ENCODE measurements at regions not wholly inside any gene's neighbourhood (a gene's known extent, or its start where the extent isn't known, plus 50 kb on each side); places are given as distances from the start of the nearest gene placed in this dataset.

DNA sequence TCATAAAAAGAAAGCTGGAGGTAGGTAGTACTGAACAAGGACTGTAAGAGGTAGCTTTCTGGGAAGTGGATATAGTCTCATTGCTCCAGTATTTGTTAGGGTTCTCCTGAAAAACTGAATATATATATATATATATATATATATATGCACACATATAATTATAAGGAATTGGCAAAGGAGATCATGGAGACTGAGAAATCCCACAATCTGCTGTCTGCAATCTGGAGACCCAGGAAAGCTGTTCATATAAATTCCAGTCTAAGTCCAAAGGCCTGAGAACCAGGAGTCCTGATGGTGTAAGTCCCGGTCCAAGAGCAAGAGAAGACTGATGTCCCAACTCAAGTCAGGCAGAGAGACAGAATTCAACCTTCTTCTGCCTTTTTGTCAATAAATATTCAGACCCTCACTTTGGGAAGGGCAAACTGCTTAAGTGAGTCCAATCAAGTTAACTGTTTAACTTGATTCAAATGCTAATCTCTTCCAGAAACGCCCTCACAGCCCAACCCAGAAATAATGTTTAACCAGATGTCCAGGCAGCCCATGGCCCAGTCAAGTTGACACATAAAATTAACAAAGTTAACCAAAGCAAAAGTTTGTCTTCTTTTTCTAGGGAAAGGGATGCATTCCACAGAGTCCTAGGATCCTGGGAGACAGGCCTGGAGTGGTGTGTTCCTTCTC is 225.3 kb upstream of the KAZN start:
- H3K27me3 Mint-ChIP-seq, result peaks cover 3 to 11% of the 10 kb centered on the region in 2 donors
- Histone ChIP-seq H3K27ac (ENCODE audit: low read length) (no peak overlapping the region), H3K27me3 (replicated peaks in 1 of 2; ENCODE audit: control insufficient read depth in 2 of 2, extremely low read depth in 1 of 2, insufficient read depth in 2 of 2, low read length in 1 of 2) (peaks cover 2 to 4% of the 10 kb centered on the region in 2 experiments), H3K36me3 (ENCODE audit: control insufficient read depth in 2 of 2, extremely low read depth in 1 of 2, insufficient read depth in 1 of 2, low read length in 1 of 2) (no peaks in the 10 kb centered on the region), H3K4me3 (ENCODE audit: control insufficient read depth in 1 of 2, extremely low read depth in 1 of 2, low read length in 1 of 2) (no peak overlapping the region), H3K9me3 (no peaks in the 10 kb centered on the region), H3K4me1 (ENCODE audit: control insufficient read depth in 1 of 2, extremely low read depth in 1 of 2, insufficient read depth in 2 of 2, low read length in 2 of 2) (no peaks in the 10 kb centered on the region)
- H3K27ac Mint-ChIP-seq, result no peak overlapping the region
- DNase-seq, result no peak
- POLR2A ChIA-PET, result no interaction called here
- H3K36me3 Mint-ChIP-seq, result no peaks in the 10 kb centered on the region
- CTCF ChIA-PET, result no interaction called here
- H3K4me3 Mint-ChIP-seq, result no peak overlapping the region
- peaks cover 0 to 5% (median 3%) of the 10 kb centered on the region in 3 donors for H3K9me3 Mint-ChIP-seq
- no peaks in the 10 kb centered on the region for H3K4me1 Mint-ChIP-seq
- no peak for ATAC-seq (replicated peaks in 1 of 4)
- WGBS (ENCODE audit: insufficient coverage), result 80% methylated on average over 1 of the region's 2 CpGs

- no peaks in the 10 kb centered on the region for H3K4me1 Mint-ChIP-seq
- H3K4me1 ChIP-seq (ENCODE audit: control insufficient read depth in 1 of 2, extremely low read depth in 1 of 2, insufficient read depth in 2 of 2, low read length in 2 of 2), result no peaks in the 10 kb centered on the region
- no peaks in the 10 kb centered on the region for H3K36me3 ChIP-seq (ENCODE audit: control insufficient read depth in 2 of 2, extremely low read depth in 1 of 2, insufficient read depth in 1 of 2, low read length in 1 of 2)
- ATAC-seq (replicated peaks in 1 of 4), result no peak
- peaks cover 0 to 2% of the 10 kb centered on the region in 2 experiments for H3K27me3 ChIP-seq (replicated peaks in 1 of 2; ENCODE audit: control insufficient read depth in 2 of 2, extremely low read depth in 1 of 2, insufficient read depth in 2 of 2, low read length in 1 of 2)
- CTCF ChIA-PET, result no interaction called here
- no peak overlapping the region for H3K27ac Mint-ChIP-seq
- no peak for DNase-seq
- no peak overlapping the region for H3K27ac ChIP-seq (ENCODE audit: low read length)
- H3K4me3 ChIP-seq (ENCODE audit: control insufficient read depth in 1 of 2, extremely low read depth in 1 of 2, low read length in 1 of 2), result no peak overlapping the region
- POLR2A ChIA-PET, result no interaction called here
- peaks cover 0 to 4% of the 10 kb centered on the region in 2 donors for H3K27me3 Mint-ChIP-seq
- peaks cover 10 to 18% (median 13%) of the 10 kb centered on the region in 3 donors for H3K9me3 Mint-ChIP-seq
- whole genome bisulfite sequencing (ENCODE audit: insufficient coverage), result 100% methylated on average over 3 of the region's 5 CpGs
- H3K36me3 Mint-ChIP-seq, result no peaks in the 10 kb centered on the region
- H3K9me3 ChIP-seq, result no peaks in the 10 kb centered on the region
- no peak overlapping the region for H3K4me3 Mint-ChIP-seq
Observed at GRCh38 chr1:14375226-14375625, 223.3 kb upstream of the KAZN start.

DNA sequence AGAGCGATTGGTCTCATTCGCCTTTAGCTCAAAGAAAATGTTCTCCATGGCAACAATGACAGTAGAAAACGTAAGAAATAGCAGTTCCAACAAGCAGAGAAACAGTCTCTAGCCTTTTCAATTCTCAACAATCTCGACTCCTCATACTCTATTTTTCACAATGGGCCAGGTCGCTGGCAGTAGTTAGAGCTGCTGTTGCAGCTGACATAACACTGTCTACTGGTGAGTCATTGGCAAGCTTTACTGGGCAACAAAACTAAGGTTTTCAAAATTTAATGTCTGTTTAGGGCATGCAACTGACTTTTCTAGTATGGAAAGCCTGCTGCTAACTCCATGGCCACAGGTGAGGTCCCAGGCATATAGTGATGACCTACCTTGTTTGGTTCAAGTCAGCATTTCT is 221.1 kb upstream of the KAZN start:
- 71% methylated on average over 5 of the region's 5 CpGs for WGBS (ENCODE audit: insufficient coverage)
- H3K9me3 Mint-ChIP-seq, result peaks cover 26 to 35% (median 29%) of the 10 kb centered on the region in 3 donors
- H3K27ac Mint-ChIP-seq, result no peak overlapping the region
- Histone ChIP-seq H3K4me3 (ENCODE audit: control insufficient read depth in 1 of 2, extremely low read depth in 1 of 2, low read length in 1 of 2) (no peak overlapping the region), H3K36me3 (ENCODE audit: control insufficient read depth in 2 of 2, extremely low read depth in 1 of 2, insufficient read depth in 1 of 2, low read length in 1 of 2) (no peaks in the 10 kb centered on the region), H3K9me3 (no peaks in the 10 kb centered on the region), H3K4me1 (ENCODE audit: control insufficient read depth in 1 of 2, extremely low read depth in 1 of 2, insufficient read depth in 2 of 2, low read length in 2 of 2) (no peaks in the 10 kb centered on the region), H3K27me3 (replicated peaks in 1 of 2; ENCODE audit: control insufficient read depth in 2 of 2, extremely low read depth in 1 of 2, insufficient read depth in 2 of 2, low read length in 1 of 2) (no peaks in the 10 kb centered on the region), H3K27ac (ENCODE audit: low read length) (no peak overlapping the region)
- H3K36me3 Mint-ChIP-seq, result no peaks in the 10 kb centered on the region
- CTCF ChIA-PET, result no interaction called here
- POLR2A ChIA-PET, result no interaction called here
- ATAC-seq (replicated peaks in 1 of 4) (no peak), DNase-seq (no peak)
- no peak overlapping the region for H3K4me3 Mint-ChIP-seq
- no peaks in the 10 kb centered on the region for H3K27me3 Mint-ChIP-seq
- H3K4me1 Mint-ChIP-seq, result no peaks in the 10 kb centered on the region

- no peaks in the 10 kb centered on the region for H3K36me3 ChIP-seq (ENCODE audit: control insufficient read depth in 2 of 2, extremely low read depth in 1 of 2, insufficient read depth in 1 of 2, low read length in 1 of 2)
- H3K9me3 ChIP-seq, result no peaks in the 10 kb centered on the region
- H3K27ac ChIP-seq (ENCODE audit: low read length), result no peak overlapping the region
- Mint-ChIP-seq H3K4me1 (no peaks in the 10 kb centered on the region), H3K36me3 (no peaks in the 10 kb centered on the region), H3K4me3 (no peak overlapping the region), H3K9me3 (peaks cover 26 to 35% (median 31%) of the 10 kb centered on the region in 3 donors), H3K27ac (no peak overlapping the region), H3K27me3 (peaks cover 0 to under 1% of the 10 kb centered on the region in 2 donors)
- no peak overlapping the region for H3K4me3 ChIP-seq (ENCODE audit: control insufficient read depth in 1 of 2, extremely low read depth in 1 of 2, low read length in 1 of 2)
- POLR2A ChIA-PET, result no interaction called here
- DNase-seq, result no peak
- no peaks in the 10 kb centered on the region for H3K4me1 ChIP-seq (ENCODE audit: control insufficient read depth in 1 of 2, extremely low read depth in 1 of 2, insufficient read depth in 2 of 2, low read length in 2 of 2)
- CTCF ChIA-PET, result no interaction called here
- no CpG with 5 or more reads among the region's 1 CpG for WGBS (ENCODE audit: insufficient coverage)
- no peaks in the 10 kb centered on the region for H3K27me3 ChIP-seq (replicated peaks in 1 of 2; ENCODE audit: control insufficient read depth in 2 of 2, extremely low read depth in 1 of 2, insufficient read depth in 2 of 2, low read length in 1 of 2)
- ATAC-seq (replicated peaks in 1 of 4), result no peak
Observed at GRCh38 chr1:14380408-14380807, 218.1 kb upstream of the KAZN start.

DNA sequence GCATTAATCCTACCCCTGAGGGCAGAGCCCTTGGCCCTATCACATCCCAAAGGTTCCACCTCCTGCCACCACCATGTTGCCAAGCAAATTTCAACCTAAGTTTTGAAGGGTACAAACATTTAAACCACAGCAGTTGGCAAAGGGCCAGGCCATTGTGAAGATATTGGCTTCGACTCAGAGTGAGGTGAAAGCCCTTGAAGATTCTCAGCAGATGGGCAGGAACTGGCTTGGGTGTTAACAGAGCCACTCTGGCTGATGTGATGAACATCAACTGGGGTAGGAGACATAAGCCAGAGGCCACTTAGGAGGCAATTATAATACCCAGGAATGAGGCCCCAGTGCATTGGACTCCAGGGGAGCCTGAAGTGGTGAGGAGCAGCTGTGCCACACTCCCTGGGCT is 207.7 kb upstream of the KAZN start:
- Mint-ChIP-seq H3K4me1 (no peaks in the 10 kb centered on the region), H3K27ac (no peak overlapping the region), H3K4me3 (no peak overlapping the region), H3K9me3 (peaks cover 3 to 11% (median 6%) of the 10 kb centered on the region in 3 donors), H3K36me3 (no peaks in the 10 kb centered on the region), H3K27me3 (peaks cover 13% of the 10 kb centered on the region in 2 donors)
- POLR2A ChIA-PET, result no interaction called here
- no peak overlapping the region for H3K27ac ChIP-seq (ENCODE audit: low read length)
- no peaks in the 10 kb centered on the region for H3K9me3 ChIP-seq
- 20% methylated on average over 1 of the region's 1 CpG for WGBS (ENCODE audit: insufficient coverage)
- H3K27me3 ChIP-seq (replicated peaks in 1 of 2; ENCODE audit: control insufficient read depth in 2 of 2, extremely low read depth in 1 of 2, insufficient read depth in 2 of 2, low read length in 1 of 2), result peaks cover 0 to 3% of the 10 kb centered on the region in 2 experiments
- no peaks in the 10 kb centered on the region for H3K4me1 ChIP-seq (ENCODE audit: control insufficient read depth in 1 of 2, extremely low read depth in 1 of 2, insufficient read depth in 2 of 2, low read length in 2 of 2)
- H3K36me3 ChIP-seq (ENCODE audit: control insufficient read depth in 2 of 2, extremely low read depth in 1 of 2, insufficient read depth in 1 of 2, low read length in 1 of 2), result no peaks in the 10 kb centered on the region
- H3K4me3 ChIP-seq (ENCODE audit: control insufficient read depth in 1 of 2, extremely low read depth in 1 of 2, low read length in 1 of 2), result no peak overlapping the region
- CTCF ChIA-PET, result no interaction called here
- DNase-seq, result no peak
- no peak for ATAC-seq (replicated peaks in 1 of 4)

GRCh38 chr1:14392161-14392858 is 206.2 kb upstream of the KAZN start:
- Histone ChIP-seq H3K27ac (ENCODE audit: low read length) (no peak overlapping the region), H3K4me3 (ENCODE audit: control insufficient read depth in 1 of 2, extremely low read depth in 1 of 2, low read length in 1 of 2) (no peak overlapping the region), H3K4me1 (ENCODE audit: control insufficient read depth in 1 of 2, extremely low read depth in 1 of 2, insufficient read depth in 2 of 2, low read length in 2 of 2) (no peaks in the 10 kb centered on the region), H3K27me3 (replicated peaks in 1 of 2; ENCODE audit: control insufficient read depth in 2 of 2, extremely low read depth in 1 of 2, insufficient read depth in 2 of 2, low read length in 1 of 2) (peaks cover 0 to 3% of the 10 kb centered on the region in 2 experiments), H3K36me3 (ENCODE audit: control insufficient read depth in 2 of 2, extremely low read depth in 1 of 2, insufficient read depth in 1 of 2, low read length in 1 of 2) (no peaks in the 10 kb centered on the region), H3K9me3 (no peaks in the 10 kb centered on the region)
- no peak overlapping the region for H3K4me3 Mint-ChIP-seq
- H3K9me3 Mint-ChIP-seq, result peaks cover 3 to 11% (median 6%) of the 10 kb centered on the region in 3 donors
- no peak for ATAC-seq (replicated peaks in 1 of 4)
- WGBS (ENCODE audit: insufficient coverage), result 61% methylated on average over 3 of the region's 12 CpGs
- H3K4me1 Mint-ChIP-seq, result no peaks in the 10 kb centered on the region
- no peaks in the 10 kb centered on the region for H3K36me3 Mint-ChIP-seq
- ChIA-PET POLR2A (no interaction called here), CTCF (no interaction called here)
- DNase-seq, result no peak
- peaks cover 13% of the 10 kb centered on the region in 2 donors for H3K27me3 Mint-ChIP-seq
- no peak overlapping the region for H3K27ac Mint-ChIP-seq

Data from T-cell (primary cell).